Hepatocyte (in vitro differentiated cells): ENCODE measurements at regions not wholly inside any gene's neighbourhood (a gene's known extent, or its start where the extent isn't known, plus 50 kb on each side); places are given as distances from the start of the nearest gene placed in this dataset.

Experiments
- CTCF ChIP-seq: fragments of 200-600 bp; sonication (generic); IDR thresholded peaks from 2 replicates; pipeline ENCODE4 v1.5.1; 2016; ENCODE audit warnings: antibody characterized with exemption, mild to moderate bottlenecking; ENCODE audit not compliant: poor library complexity
- EZH2 ChIP-seq: fragments of 200-600 bp; sonication (generic); IDR thresholded peaks from 2 replicates; pipeline ENCODE4 v1.6.1; 2016; ENCODE audit warnings: antibody characterized with exemption, mild to moderate bottlenecking, borderline replicate concordance
- EZH2phosphoT487 ChIP-seq: fragments of 200-600 bp; sonication (generic); IDR thresholded peaks from one replicate; pipeline ENCODE4 v1.6.1; 2018; ENCODE audit warnings: antibody characterized with exemption, mild to moderate bottlenecking, low read depth, moderate library complexity; ENCODE audit not compliant: unreplicated experiment, severe bottlenecking

DNA sequence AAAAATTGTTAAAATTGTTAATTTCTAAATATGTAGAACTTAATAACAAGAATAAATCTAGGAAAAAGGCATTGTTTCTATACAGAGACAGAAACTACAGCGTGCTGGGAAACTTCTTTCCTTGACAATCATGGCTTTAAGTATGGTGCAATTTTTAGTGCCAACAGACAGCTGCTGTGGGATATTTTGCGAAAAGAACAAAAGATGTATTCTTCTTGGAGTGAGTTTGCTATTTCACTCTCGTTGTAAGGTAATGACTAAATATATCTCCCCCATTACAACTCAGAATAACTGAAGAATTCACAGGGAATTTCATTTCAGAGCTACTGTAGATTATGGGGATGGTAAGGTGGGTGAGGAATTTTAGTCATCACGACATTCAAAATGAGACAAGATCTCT is 2055.0 kb upstream of the ACO1 start:
- TF ChIP-seq CTCF (no peak), EZH2 (no peak), EZH2phosphoT487 (no peak)
